Kidney (tissue), 13 donors: ENCODE measurements at regions not wholly inside any gene's neighbourhood (a gene's known extent, or its start where the extent isn't known, plus 50 kb on each side); places are given as distances from the start of the nearest gene placed in this dataset.

Experiments used
- DNase-seq, 5 donors: peaks; one replicate each; pipeline ENCODE4 v3.0.0-alpha.2; 2013 to 2020
- FAIRE-seq: peaks from 2 replicates; lab custom pipeline; 2012; peaks lifted over from hg19 to GRCh38; lab: Jason Lieb, UNC
- H3K27ac ChIP-seq, 2 donors: one replicate each; pipeline ENCODE4 v1.7.0; 2013; ENCODE audit warnings: low read depth in 2 of 2, low read length in 2 of 2, inconsistent platforms in 1 of 2
- H3K27me3 ChIP-seq: one replicate; pipeline ENCODE4 v1.7.1; 2013; ENCODE audit warnings: low read length, inconsistent platforms; ENCODE audit not compliant: control insufficient read depth, insufficient read depth
- H3K36me3 ChIP-seq, 3 donors: one replicate each; pipeline versions ENCODE4 v1.7.0 to v1.7.1; 2013; ENCODE audit warnings: low read length in 3 of 3, control low read depth in 1 of 3, inconsistent platforms in 1 of 3; ENCODE audit not compliant: insufficient read depth in 3 of 3, control insufficient read depth in 2 of 3
- H3K4me1 ChIP-seq, 3 donors: one replicate each; pipeline versions ENCODE4 v1.7.0 to v1.7.1; 2013; ENCODE audit warnings: low read length in 3 of 3, inconsistent platforms in 1 of 3, low read depth in 1 of 3; ENCODE audit not compliant: control insufficient read depth in 2 of 3, insufficient read depth in 2 of 3
- H3K4me3 ChIP-seq, 3 donors: one replicate each; pipeline versions ENCODE4 v1.7.0 to v1.8.1; 2013; ENCODE audit warnings: low read length in 3 of 3, control low read depth in 1 of 3, inconsistent platforms in 1 of 3
- H3K9ac ChIP-seq, 3 donors: one replicate each; pipeline versions ENCODE4 v1.7.0 to v1.7.1; 2013; ENCODE audit warnings: low read length in 3 of 3, control low read depth in 1 of 3, inconsistent platforms in 1 of 3
- H3K9me3 ChIP-seq, 3 donors: one replicate each; pipeline versions ENCODE4 v1.7.0 to v1.7.1; 2013; ENCODE audit warnings: low read length in 3 of 3, control low read depth in 1 of 3, inconsistent platforms in 1 of 3; ENCODE audit not compliant: control insufficient read depth in 2 of 3, insufficient read depth in 1 of 3
- intact Hi-C: fragments of 100-400 bp; cut with DNase I; formaldehyde crosslinking; loops from one replicate; pipeline ENCODE4 v1.11.1; 2022
- TF ChIP-seq, protein P1 (sequence below): IDR thresholded peaks from 3 replicates; pipeline ENCODE4 v1.5.1; 2012; ENCODE audit warnings: mild to moderate bottlenecking, moderate library complexity, borderline replicate concordance; ENCODE audit not compliant: insufficient read depth; ENCODE audit errors: extremely low read depth
- donor health status: control.
- donor health status: control.
- donor health status: control.
- donor health status: control.
- donor health status: control.
- donor health status: DM: yes; HTN: yes; CAD: no.
- donor health status: Normal renal cell carcinoma (clear cell type).

DNA sequence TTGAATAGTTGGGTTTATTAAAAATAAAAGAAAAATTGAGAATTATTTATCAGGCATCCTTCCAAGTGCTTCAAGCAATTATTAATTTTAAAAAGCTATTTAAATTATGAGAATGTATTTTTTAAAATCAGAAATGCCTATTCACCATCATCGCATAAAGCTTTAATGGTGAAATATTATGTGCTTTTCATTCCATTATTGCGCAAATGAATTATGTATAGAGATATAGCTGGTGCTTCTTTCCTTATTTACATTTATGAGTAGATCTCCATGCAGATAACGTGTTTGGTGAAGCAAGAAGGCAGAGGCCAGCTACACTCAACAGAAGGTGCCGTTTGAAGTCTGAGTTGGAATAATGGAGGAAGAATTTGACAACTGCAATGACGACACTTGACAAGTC is 549.1 kb upstream of the DPP6 start:
- Histone ChIP-seq H3K27ac (no peak overlapping the region), H3K4me3 (no peak overlapping the region), H3K36me3 (no peaks in the 10 kb centered on the region), H3K4me1 (no peaks in the 10 kb centered on the region), H3K9me3 (peaks cover 0 to 10% (median 0%) of the 10 kb centered on the region in 3 donors), H3K27me3 (no peaks in the 10 kb centered on the region), H3K9ac (no peak overlapping the region)
- TF ChIP-seq, protein P1, sequence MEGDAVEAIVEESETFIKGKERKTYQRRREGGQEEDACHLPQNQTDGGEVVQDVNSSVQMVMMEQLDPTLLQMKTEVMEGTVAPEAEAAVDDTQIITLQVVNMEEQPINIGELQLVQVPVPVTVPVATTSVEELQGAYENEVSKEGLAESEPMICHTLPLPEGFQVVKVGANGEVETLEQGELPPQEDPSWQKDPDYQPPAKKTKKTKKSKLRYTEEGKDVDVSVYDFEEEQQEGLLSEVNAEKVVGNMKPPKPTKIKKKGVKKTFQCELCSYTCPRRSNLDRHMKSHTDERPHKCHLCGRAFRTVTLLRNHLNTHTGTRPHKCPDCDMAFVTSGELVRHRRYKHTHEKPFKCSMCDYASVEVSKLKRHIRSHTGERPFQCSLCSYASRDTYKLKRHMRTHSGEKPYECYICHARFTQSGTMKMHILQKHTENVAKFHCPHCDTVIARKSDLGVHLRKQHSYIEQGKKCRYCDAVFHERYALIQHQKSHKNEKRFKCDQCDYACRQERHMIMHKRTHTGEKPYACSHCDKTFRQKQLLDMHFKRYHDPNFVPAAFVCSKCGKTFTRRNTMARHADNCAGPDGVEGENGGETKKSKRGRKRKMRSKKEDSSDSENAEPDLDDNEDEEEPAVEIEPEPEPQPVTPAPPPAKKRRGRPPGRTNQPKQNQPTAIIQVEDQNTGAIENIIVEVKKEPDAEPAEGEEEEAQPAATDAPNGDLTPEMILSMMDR, result no peak
- intact Hi-C loops, result no loop called here
- FAIRE-seq (no peak), DNase-seq (no peak)

- DNase-seq (no peak), FAIRE-seq (no peak)
- no peak overlapping the region for H3K27ac ChIP-seq
- no peak overlapping the region for H3K9ac ChIP-seq
- H3K4me1 ChIP-seq, result no peaks in the 10 kb centered on the region
- H3K4me3 ChIP-seq, result no peak overlapping the region
- intact Hi-C loops, result no loop called here
- H3K27me3 ChIP-seq, result no peaks in the 10 kb centered on the region
- H3K36me3 ChIP-seq, result no peaks in the 10 kb centered on the region
- TF ChIP-seq, protein P1, result no peak
- peaks cover 0 to 10% (median 0%) of the 10 kb centered on the region in 3 donors for H3K9me3 ChIP-seq
These were observed 547.7 kb upstream of the DPP6 start for GRCh38 chr7:153504288-153505075.

DNA sequence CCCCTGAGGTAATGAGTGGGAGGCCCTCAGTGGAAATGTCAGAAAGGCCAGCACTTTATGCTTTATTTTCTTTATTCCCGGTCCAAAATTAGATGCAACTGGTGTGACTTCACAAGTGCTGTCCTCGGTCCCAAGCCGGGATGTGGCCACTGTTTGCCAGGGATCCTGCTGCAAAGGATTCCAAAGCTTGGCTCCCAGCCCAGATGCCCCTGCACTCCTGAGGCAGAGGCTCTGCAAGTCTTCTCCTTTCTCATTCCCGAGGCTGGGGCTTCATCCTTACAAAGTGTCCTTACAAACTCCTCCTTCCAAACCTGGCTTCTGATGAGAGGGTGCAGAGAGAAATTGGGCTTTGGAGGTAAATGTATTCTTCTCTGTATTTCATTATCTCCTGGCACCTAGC is 544.3 kb upstream of the DPP6 start:
- Histone ChIP-seq H3K4me3 (no peak overlapping the region), H3K36me3 (no peaks in the 10 kb centered on the region), H3K27ac (no peak overlapping the region), H3K9ac (no peak overlapping the region), H3K27me3 (no peaks in the 10 kb centered on the region), H3K9me3 (peaks cover 0 to 10% (median 0%) of the 10 kb centered on the region in 3 donors), H3K4me1 (no peaks in the 10 kb centered on the region)
- intact Hi-C loops, result no loop called here
- DNase-seq (no peak), FAIRE-seq (no peak)
- TF ChIP-seq, protein P1, result no peak
